OCI-LY3 (cell line): ENCODE measurements at regions not wholly inside any gene's neighbourhood (a gene's known extent, or its start where the extent isn't known, plus 50 kb on each side); places are given as distances from the start of the nearest gene placed in this dataset.

ENCODE experiments used
- H2AFZ ChIP-seq: fragments of 200-600, 300-600 bp; shearing (Covaris generic); 2 replicates; pipeline ENCODE4 v1.6.0; 2014; ENCODE audit warnings: antibody characterized with exemption, low read depth, low read length
- H3K27ac ChIP-seq: fragments of 200-600, 300-600 bp; sonication (generic); 2 replicates; pipeline ENCODE4 v1.5.1; 2014; ENCODE audit warnings: mild to moderate bottlenecking, low read length, moderate library complexity, mixed read lengths
- H3K27me3 ChIP-seq: fragments of 200-600, 300-600 bp; sonication (generic); 2 replicates; pipeline ENCODE4 v1.6.1; 2014; ENCODE audit warnings: low read depth, low read length, mixed read lengths
- H3K36me3 ChIP-seq: fragments of 200-600, 300-600 bp; sonication (generic); replicated peaks from 2 replicates; pipeline ENCODE3; 2014; ENCODE audit warnings: low read depth, low read length, mixed read lengths
- H3K4me1 ChIP-seq: fragments of 300-600, 200-600 bp; sonication (generic); 2 replicates; pipeline ENCODE4 v1.6.1; 2014; ENCODE audit warnings: low read length, mixed read lengths
- H3K4me2 ChIP-seq: fragments of 200-600, 300-600 bp; sonication (generic); 2 replicates; pipeline ENCODE4 v1.6.1; 2014; ENCODE audit warnings: low read length, mixed read lengths
- H3K4me3 ChIP-seq: fragments of 300-600, 200-600 bp; sonication (generic); 2 replicates; pipeline ENCODE4 v1.5.1; 2014; ENCODE audit warnings: antibody characterized with exemption, mild to moderate bottlenecking, low read length, moderate library complexity
- H3K79me2 ChIP-seq: fragments of 300-600, 200-600 bp; shearing (Covaris generic); 2 replicates; pipeline ENCODE4 v1.6.1; 2014; ENCODE audit warnings: mild to moderate bottlenecking, low read length, mixed read lengths
- H3K9ac ChIP-seq: fragments of 300-600, 200-600 bp; shearing (Covaris generic); 2 replicates; pipeline ENCODE4 v1.6.0; 2014; ENCODE audit warnings: mild to moderate bottlenecking, low read length, moderate library complexity
- H3K9me3 ChIP-seq: fragments of 200-600, 300-600 bp; shearing (Covaris generic); 2 replicates; pipeline ENCODE4 v1.6.1; 2014; ENCODE audit warnings: low read length, mixed read lengths; ENCODE audit not compliant: insufficient read depth
- H4K20me1 ChIP-seq: fragments of 200-600, 300-600 bp; sonication (generic); 2 replicates; pipeline ENCODE4 v1.6.1; 2016; ENCODE audit warnings: low read length, mixed read lengths; ENCODE audit not compliant: insufficient read depth
- EZH2phosphoT487 ChIP-seq: fragments of 200-600 bp; shearing (Covaris generic); IDR thresholded peaks from 2 replicates; pipeline ENCODE4 v1.6.1; 2018; ENCODE audit warnings: antibody characterized with exemption, mixed run types, low read depth
- TF ChIP-seq, protein P1 (sequence below): fragments of 200-600, 300-600 bp; sonication (generic); IDR thresholded peaks from 2 replicates; pipeline ENCODE4 v1.5.1; 2014; ENCODE audit warnings: antibody characterized with exemption, low read length, low read depth

DNA sequence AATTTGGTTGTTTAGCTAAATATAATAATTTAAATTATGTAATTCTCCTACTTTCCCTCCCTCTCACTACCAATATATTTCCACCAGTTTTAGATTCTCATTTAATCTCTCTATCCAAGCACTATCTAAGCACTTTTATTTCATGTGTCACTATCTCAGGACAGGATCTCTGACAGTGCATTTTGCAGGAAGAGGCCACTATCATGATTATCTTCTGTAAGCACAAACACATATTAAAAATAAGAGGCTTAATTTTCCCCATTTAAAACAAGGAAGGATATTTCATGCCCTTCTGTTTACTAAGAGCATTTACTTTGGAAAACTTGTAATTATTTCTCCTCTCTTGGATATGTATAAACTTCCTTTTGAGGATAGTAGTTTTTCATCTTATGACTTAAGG is 726.2 kb upstream of the ZNF804A start:
- H3K9me3 ChIP-seq: no peaks in the 10 kb centered on the region
- no peak overlapping the region for H3K27ac ChIP-seq
- H3K27me3 ChIP-seq: no peaks in the 10 kb centered on the region
- no peak for TF ChIP-seq EZH2phosphoT487
- no peaks in the 10 kb centered on the region for H3K36me3 ChIP-seq
- no peaks in the 10 kb centered on the region for H4K20me1 ChIP-seq
- no peaks in the 10 kb centered on the region for H3K79me2 ChIP-seq
- H3K4me1 ChIP-seq: no peaks in the 10 kb centered on the region
- no peak overlapping the region for H2AFZ ChIP-seq
- no peak overlapping the region for H3K9ac ChIP-seq
- H3K4me3 ChIP-seq: no peak overlapping the region
- H3K4me2 ChIP-seq: no peak overlapping the region

DNA sequence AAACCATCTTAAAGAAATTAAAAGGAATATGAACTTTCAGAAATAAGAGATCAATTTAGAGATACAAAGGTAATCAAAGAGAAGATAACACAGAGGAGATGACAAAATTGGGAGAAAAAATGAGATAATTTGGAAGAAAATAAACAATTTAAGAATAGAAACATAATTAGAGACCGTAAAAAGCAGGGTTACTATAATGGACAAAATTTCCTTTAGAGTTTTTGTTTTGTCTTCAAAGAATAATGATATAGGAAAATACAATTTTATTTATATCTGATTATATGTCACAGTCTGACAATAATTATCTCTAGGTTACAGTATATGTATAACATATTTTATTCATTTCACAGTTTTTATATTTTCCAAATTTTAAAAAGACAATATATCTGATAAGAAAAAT is 716.4 kb upstream of the ZNF804A start:
- Histone ChIP-seq H3K9me3 (no peaks in the 10 kb centered on the region), H3K27me3 (no peaks in the 10 kb centered on the region), H3K9ac (no peak overlapping the region), H2AFZ (no peak overlapping the region), H3K4me2 (no peak overlapping the region), H3K4me3 (no peak overlapping the region), H3K79me2 (no peaks in the 10 kb centered on the region), H3K4me1 (no peaks in the 10 kb centered on the region), H4K20me1 (no peaks in the 10 kb centered on the region), H3K27ac (no peak overlapping the region), H3K36me3 (no peaks in the 10 kb centered on the region)
- TF ChIP-seq, protein P1, sequence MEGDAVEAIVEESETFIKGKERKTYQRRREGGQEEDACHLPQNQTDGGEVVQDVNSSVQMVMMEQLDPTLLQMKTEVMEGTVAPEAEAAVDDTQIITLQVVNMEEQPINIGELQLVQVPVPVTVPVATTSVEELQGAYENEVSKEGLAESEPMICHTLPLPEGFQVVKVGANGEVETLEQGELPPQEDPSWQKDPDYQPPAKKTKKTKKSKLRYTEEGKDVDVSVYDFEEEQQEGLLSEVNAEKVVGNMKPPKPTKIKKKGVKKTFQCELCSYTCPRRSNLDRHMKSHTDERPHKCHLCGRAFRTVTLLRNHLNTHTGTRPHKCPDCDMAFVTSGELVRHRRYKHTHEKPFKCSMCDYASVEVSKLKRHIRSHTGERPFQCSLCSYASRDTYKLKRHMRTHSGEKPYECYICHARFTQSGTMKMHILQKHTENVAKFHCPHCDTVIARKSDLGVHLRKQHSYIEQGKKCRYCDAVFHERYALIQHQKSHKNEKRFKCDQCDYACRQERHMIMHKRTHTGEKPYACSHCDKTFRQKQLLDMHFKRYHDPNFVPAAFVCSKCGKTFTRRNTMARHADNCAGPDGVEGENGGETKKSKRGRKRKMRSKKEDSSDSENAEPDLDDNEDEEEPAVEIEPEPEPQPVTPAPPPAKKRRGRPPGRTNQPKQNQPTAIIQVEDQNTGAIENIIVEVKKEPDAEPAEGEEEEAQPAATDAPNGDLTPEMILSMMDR: no peak
- no peak for TF ChIP-seq EZH2phosphoT487

DNA sequence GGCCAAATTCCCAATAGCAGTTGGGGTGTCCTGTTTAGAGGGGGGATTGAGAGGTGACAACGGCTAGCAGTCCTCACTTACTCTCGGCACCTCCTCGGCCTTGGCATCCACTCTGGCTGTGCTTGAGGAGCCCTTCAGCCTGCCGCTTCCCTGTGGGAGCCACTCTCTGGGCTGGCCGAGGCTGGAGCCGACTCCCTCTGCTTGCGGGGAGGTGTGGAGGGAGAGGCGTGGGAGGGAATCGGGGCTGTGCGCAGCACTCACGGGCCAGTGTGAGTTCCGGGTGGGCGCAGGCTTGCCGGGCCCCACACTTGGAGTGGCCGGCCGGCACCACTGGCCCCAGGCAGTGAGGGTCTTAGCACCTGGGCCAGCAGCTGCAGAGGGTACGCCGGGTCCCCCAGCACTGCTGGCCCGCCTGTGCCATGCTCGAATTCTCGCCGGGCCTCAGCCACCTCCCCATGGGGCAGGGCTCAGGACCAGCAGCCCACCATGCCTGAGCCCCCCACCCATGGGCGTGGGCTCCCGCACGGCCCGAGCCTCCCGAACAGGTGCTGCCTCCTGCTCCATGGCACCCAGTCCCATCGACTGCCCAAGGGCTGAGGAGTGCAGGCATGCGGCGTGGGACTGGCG is 705.9 kb upstream of the ZNF804A start:
- Histone ChIP-seq H3K4me2 (no peak overlapping the region), H3K9ac (no peak overlapping the region), H3K79me2 (no peaks in the 10 kb centered on the region), H3K36me3 (no peaks in the 10 kb centered on the region), H3K27me3 (no peaks in the 10 kb centered on the region), H3K27ac (no peak overlapping the region), H3K4me1 (no peaks in the 10 kb centered on the region), H4K20me1 (no peaks in the 10 kb centered on the region), H3K9me3 (no peaks in the 10 kb centered on the region), H2AFZ (no peak overlapping the region), H3K4me3 (no peak overlapping the region)
- TF ChIP-seq EZH2phosphoT487: no peak
- TF ChIP-seq, protein P1: no peak

DNA sequence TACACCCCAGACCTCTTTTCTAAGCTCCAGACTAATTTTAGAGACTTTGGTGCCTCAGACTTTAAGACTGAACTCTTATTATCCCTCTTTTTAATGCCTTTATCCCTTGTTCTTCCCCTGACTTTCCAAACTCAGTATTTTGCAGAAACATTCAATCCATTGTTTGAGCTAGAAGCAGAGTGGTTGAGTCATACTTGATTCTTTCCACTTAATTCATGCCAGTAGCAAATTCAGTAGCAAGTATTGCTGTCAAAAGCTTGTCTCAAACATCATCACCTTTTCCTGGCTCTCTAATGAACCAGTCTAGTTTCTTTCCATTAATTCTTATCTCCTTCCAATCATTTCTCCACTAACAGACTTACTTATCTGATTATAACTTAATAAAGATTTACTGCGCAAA is 699.7 kb upstream of the ZNF804A start:
- Histone ChIP-seq H3K9me3 (no peaks in the 10 kb centered on the region), H3K79me2 (no peaks in the 10 kb centered on the region), H3K36me3 (no peaks in the 10 kb centered on the region), H3K27me3 (no peaks in the 10 kb centered on the region), H3K9ac (no peak overlapping the region), H4K20me1 (no peaks in the 10 kb centered on the region), H2AFZ (no peak overlapping the region), H3K27ac (no peak overlapping the region), H3K4me3 (no peak overlapping the region), H3K4me1 (no peaks in the 10 kb centered on the region), H3K4me2 (no peak overlapping the region)
- TF ChIP-seq EZH2phosphoT487: no peak
- TF ChIP-seq, protein P1: no peak

DNA sequence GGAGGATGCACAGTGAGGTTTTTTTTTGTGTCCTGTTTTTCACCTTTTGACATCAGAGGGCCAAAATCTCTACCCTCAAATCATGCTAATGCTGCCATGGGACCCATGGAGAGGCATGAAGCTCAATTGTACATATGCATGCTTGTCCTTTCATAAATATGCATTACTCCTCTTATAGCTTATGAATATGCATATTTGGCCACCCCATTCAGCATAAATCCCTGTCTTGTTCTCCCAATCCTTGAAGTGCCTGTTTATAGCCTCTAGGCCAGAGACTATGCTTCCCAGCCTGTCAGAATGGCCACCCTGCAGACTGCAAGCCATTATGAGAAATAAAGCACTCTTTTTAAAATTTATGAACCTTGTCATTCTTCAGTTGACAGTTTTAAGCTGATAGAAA is 696.4 kb upstream of the ZNF804A start:
- no peaks in the 10 kb centered on the region for H3K4me1 ChIP-seq
- TF ChIP-seq EZH2phosphoT487: no peak
- TF ChIP-seq, protein P1: no peak
- no peaks in the 10 kb centered on the region for H3K27me3 ChIP-seq
- no peak overlapping the region for H3K4me2 ChIP-seq
- no peaks in the 10 kb centered on the region for H3K36me3 ChIP-seq
- H2AFZ ChIP-seq: no peak overlapping the region
- H3K27ac ChIP-seq: no peak overlapping the region
- H4K20me1 ChIP-seq: no peaks in the 10 kb centered on the region
- no peak overlapping the region for H3K9ac ChIP-seq
- H3K79me2 ChIP-seq: no peaks in the 10 kb centered on the region
- H3K9me3 ChIP-seq: no peaks in the 10 kb centered on the region
- H3K4me3 ChIP-seq: no peak overlapping the region
